GM12801 (cell line): ENCODE measurements at regions not wholly inside any gene's neighbourhood (a gene's known extent, or its start where the extent isn't known, plus 50 kb on each side); places are given as distances from the start of the nearest gene placed in this dataset.

Source experiments
- CTCF ChIP-seq: IDR thresholded peaks from one replicate; pipeline ENCODE4 v1.5.1; 2011; ENCODE audit warnings: control low read depth; ENCODE audit not compliant: insufficient read length; ENCODE audit errors: extremely low read depth

DNA sequence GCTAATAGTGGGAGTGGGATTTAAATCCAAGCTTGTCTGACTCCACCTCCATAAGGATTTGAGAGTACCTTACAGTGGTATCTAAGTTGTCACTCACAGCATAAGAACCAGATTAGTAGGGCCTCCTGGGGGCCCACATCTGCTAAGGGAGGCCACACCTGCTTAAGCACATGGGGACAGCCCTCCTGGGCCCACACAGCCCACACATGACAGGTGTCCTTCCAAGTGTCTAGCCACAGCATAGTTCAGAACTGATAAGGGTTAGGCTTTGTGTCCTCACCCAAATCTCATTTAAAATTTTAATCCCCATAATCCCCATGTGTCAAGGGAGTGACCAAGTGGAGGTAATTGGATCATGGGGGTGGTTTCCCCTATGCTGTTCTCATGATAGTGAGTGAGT lies 186.0 kb upstream of the HMGA2 start:
- TF ChIP-seq CTCF: no peak

- TF ChIP-seq CTCF: no peak
Observed at GRCh38 chr12:65640489-65640901, 183.8 kb upstream of the HMGA2 start.

- TF ChIP-seq CTCF: no peak
Observed at GRCh38 chr12:65642061-65642661, 182.1 kb upstream of the HMGA2 start.

GRCh38 chr12:65643171-65643570 lies 181.1 kb upstream of the HMGA2 start:
- no peak for TF ChIP-seq CTCF

DNA sequence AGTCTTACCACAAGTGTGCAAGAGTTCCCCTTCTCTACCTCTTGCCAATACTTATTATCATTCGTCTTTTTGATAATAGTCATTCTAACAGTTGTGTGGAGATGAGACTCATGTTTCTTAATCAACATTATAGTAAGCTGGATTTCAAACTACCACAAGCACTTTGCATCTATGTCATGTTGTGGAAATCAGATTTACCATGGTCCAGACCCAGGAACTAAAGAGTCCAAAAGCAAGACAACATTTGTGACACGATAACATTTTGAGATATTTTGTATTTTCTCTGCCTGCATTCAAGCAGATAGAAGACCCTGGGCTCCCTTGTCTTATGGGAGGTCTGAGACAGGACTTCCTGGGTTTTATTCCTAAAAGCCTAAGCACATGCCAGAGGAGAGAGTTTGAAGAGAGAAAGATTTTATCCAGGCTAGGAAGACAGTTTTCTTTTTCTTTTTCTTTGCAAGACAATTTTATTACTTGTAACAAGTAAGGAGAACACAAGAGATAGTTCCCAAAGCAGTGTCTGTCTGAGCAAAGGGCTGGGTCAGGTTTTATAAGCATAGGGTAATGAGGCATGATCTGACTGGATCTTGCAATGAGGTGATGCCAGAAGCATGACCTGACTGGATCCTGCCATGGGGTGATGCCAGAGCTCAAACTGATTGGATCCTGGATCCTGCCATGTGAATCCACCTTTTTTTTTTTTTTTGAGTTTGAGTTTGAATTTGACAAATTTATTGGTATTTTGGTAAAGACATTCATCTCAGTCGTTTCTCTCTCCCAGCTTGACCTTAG lies 180.5 kb upstream of the HMGA2 start:
- no peak for TF ChIP-seq CTCF

DNA sequence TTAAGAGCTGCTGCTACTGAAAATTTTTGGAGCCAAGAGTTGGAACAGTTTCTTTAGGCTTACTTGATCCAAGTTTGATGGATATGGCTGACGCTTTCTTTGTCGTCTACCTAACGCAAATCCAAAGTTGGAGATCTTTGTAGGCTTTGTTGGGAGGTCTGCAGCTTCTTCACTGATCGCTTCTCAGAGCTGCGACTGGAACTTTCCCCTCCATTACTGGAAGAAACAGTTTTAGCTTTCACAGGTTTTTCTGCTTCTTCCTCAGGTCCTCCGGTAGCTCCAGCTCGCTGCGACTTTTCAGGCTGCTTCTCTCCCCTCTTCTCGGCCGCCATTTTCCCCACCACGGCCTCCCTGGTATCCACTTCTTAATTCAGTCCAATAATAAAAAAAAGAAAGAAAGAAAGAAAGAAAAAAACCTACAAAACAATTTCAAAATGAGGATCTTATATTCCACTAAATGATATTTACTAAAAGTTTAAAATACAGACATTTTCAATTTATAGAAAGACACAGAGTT lies 178.1 kb upstream of the HMGA2 start:
- no peak for TF ChIP-seq CTCF

GRCh38 chr12:65647074-65647473 lies 177.2 kb upstream of the HMGA2 start:
- TF ChIP-seq CTCF: no peak
